ENCODE measurements at regions not wholly inside any gene's neighbourhood (a gene's known extent, or its start where the extent isn't known, plus 50 kb on each side); places are given as distances from the start of the nearest gene placed in this dataset.

- H3K27ac ChIP-seq, result no peak overlapping the region
- peaks cover 21% of the 10 kb centered on the region for H3K4me1 ChIP-seq (ENCODE audit: low read depth)
- no peak for TF ChIP-seq CTCF (IDR thresholded peaks at IDR 0.05; ENCODE audit: low read depth, low read length)
- H3K9me3 ChIP-seq (ENCODE audit: low read depth), result no peaks in the 10 kb centered on the region
- DNase-seq (ENCODE audit: low read depth in 1 of 2, low spot score in 1 of 2), result peak in 1 of 2 donors; percentile 44
- H3K27me3 ChIP-seq, result no peaks in the 10 kb centered on the region
- no peak overlapping the region for H3K4me3 ChIP-seq
- no peaks in the 10 kb centered on the region for H3K36me3 ChIP-seq
These were observed 151.1 kb downstream of the ESM1 start for GRCh38 chr5:54834121-54834842.

- Histone ChIP-seq H3K36me3 (no peaks in the 10 kb centered on the region), H3K4me1 (ENCODE audit: low read depth) (peaks cover 21% of the 10 kb centered on the region), H3K27ac (no peak overlapping the region), H3K4me3 (no peak overlapping the region), H3K27me3 (no peaks in the 10 kb centered on the region), H3K9me3 (ENCODE audit: low read depth) (no peaks in the 10 kb centered on the region)
- no peak for DNase-seq (ENCODE audit: low read depth in 1 of 2, low spot score in 1 of 2)
- no peak for TF ChIP-seq CTCF (IDR thresholded peaks at IDR 0.05; ENCODE audit: low read depth, low read length)
These were observed 151.8 kb downstream of the ESM1 start for GRCh38 chr5:54833590-54833989.

- DNase-seq (ENCODE audit: low read depth in 1 of 2, low spot score in 1 of 2), result no peak
- H3K27me3 ChIP-seq, result no peaks in the 10 kb centered on the region
- H3K36me3 ChIP-seq, result no peaks in the 10 kb centered on the region
- no peaks in the 10 kb centered on the region for H3K9me3 ChIP-seq (ENCODE audit: low read depth)
- H3K27ac ChIP-seq, result no peak overlapping the region
- H3K4me1 ChIP-seq (ENCODE audit: low read depth), result peaks cover 21% of the 10 kb centered on the region
- TF ChIP-seq CTCF (IDR thresholded peaks at IDR 0.05; ENCODE audit: low read depth, low read length), result no peak
- no peak overlapping the region for H3K4me3 ChIP-seq
These were observed 152.5 kb downstream of the ESM1 start for GRCh38 chr5:54832858-54833257.

GRCh38 chr5:54832045-54832444 lies 153.3 kb downstream of the ESM1 start:
- DNase-seq (ENCODE audit: low read depth in 1 of 2, low spot score in 1 of 2), result no peak
- Histone ChIP-seq H3K4me1 (ENCODE audit: low read depth) (peaks cover 21% of the 10 kb centered on the region), H3K27me3 (no peaks in the 10 kb centered on the region), H3K27ac (no peak overlapping the region), H3K4me3 (no peak overlapping the region), H3K36me3 (no peaks in the 10 kb centered on the region), H3K9me3 (ENCODE audit: low read depth) (no peaks in the 10 kb centered on the region)
- no peak for TF ChIP-seq CTCF (IDR thresholded peaks at IDR 0.05; ENCODE audit: low read depth, low read length)

- Histone ChIP-seq H3K27ac (peak overlapping the region; percentile 12), H3K27me3 (no peaks in the 10 kb centered on the region)
These were observed 154.2 kb downstream of the ESM1 start for GRCh38 chr5:54831233-54831632.

More at GRCh38 chr5:54831233-54831632, 154.2 kb downstream of the ESM1 start:
- H3K9me3 ChIP-seq (ENCODE audit: low read depth), result no peaks in the 10 kb centered on the region
- H3K4me1 ChIP-seq (ENCODE audit: low read depth), result peaks cover 18% of the 10 kb centered on the region
- H3K4me3 ChIP-seq, result no peak overlapping the region
- peak in 1 of 2 donors; percentile 71 for DNase-seq (ENCODE audit: low read depth in 1 of 2, low spot score in 1 of 2)
- H3K36me3 ChIP-seq, result no peaks in the 10 kb centered on the region
- no peak for TF ChIP-seq CTCF (IDR thresholded peaks at IDR 0.05; ENCODE audit: low read depth, low read length)

All from cardiac muscle cell (in vitro differentiated cells and primary cell).